ENCODE measurements at regions not wholly inside any gene's neighbourhood (a gene's known extent, or its start where the extent isn't known, plus 50 kb on each side); places are given as distances from the start of the nearest gene placed in this dataset.

DNA sequence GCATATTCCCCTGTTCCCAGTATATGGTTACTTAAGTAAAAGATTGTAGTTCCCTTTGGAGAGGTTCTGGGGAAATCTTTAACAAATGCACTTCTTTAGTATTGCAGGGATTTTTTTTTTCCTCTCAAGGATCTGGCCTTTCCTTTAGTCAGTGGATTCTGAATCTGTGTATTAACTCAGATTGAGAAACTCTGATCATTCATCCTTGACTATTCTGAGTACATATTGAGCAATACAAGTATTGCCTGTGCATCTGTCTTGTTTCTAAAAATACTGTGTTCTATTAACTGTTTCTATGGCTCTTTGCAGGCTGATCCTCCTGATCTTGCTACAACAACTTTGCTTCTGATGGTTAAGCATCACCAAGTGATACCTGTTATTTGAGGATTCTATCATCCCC, 67.8 kb upstream of the FGGY start:
- no peak overlapping the region for H3K27ac ChIP-seq (ENCODE audit: low read depth, low read length)
- DNase-seq (ENCODE audit: low read depth, low spot score) = no peak
- CTCF ChIA-PET = interaction anchor here (1.3 kb wide), 1 partner anchor 471 kb away, joined by 3 read pairs; no protein-coding TSS in a partner anchor

DNA sequence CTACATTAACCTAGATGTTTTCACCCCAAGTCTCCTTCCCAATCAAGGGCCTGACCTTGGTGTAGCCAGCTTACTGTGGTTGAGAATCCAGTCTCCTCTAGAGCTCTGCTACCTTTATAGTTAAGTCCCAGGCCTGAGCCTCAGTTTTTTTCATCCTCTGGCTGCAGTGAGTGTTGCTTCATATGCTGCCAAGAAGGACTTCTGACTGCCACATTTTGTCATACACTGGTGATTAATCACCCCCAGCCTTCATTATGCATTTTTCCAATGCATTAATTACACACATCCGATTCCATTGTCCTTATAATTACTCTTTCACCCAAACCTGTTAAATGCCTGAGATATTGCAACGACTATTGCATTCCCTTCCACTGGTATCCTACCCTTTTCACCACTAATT, 66.3 kb upstream of the FGGY start:
- Histone ChIP-seq H3K27me3 (ENCODE audit: control insufficient read depth, insufficient read depth, low read length) (no peaks in the 10 kb centered on the region), H3K9me3 (ENCODE audit: control insufficient read depth, insufficient read depth, low read length) (no peaks in the 10 kb centered on the region), H3K4me3 (ENCODE audit: low read depth, low read length) (no peak overlapping the region), H3K27ac (ENCODE audit: low read depth, low read length) (no peak overlapping the region)
- TF ChIP-seq, protein P1, sequence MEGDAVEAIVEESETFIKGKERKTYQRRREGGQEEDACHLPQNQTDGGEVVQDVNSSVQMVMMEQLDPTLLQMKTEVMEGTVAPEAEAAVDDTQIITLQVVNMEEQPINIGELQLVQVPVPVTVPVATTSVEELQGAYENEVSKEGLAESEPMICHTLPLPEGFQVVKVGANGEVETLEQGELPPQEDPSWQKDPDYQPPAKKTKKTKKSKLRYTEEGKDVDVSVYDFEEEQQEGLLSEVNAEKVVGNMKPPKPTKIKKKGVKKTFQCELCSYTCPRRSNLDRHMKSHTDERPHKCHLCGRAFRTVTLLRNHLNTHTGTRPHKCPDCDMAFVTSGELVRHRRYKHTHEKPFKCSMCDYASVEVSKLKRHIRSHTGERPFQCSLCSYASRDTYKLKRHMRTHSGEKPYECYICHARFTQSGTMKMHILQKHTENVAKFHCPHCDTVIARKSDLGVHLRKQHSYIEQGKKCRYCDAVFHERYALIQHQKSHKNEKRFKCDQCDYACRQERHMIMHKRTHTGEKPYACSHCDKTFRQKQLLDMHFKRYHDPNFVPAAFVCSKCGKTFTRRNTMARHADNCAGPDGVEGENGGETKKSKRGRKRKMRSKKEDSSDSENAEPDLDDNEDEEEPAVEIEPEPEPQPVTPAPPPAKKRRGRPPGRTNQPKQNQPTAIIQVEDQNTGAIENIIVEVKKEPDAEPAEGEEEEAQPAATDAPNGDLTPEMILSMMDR (IDR thresholded peaks at IDR 0.05; ENCODE audit: low read depth, low read length) = no peak
- ChIA-PET POLR2A (no interaction called here), CTCF (no interaction called here)
- DNase-seq (ENCODE audit: low read depth, low spot score) = no peak

More for the DNA sequence above, 67.8 kb upstream of the FGGY start:
- TF ChIP-seq, protein P1 (IDR thresholded peaks at IDR 0.05; ENCODE audit: low read depth, low read length) = no peak
- no peak overlapping the region for H3K4me3 ChIP-seq (ENCODE audit: low read depth, low read length)
- no peaks in the 10 kb centered on the region for H3K9me3 ChIP-seq (ENCODE audit: control insufficient read depth, insufficient read depth, low read length)
- POLR2A ChIA-PET = no interaction called here
- no peaks in the 10 kb centered on the region for H3K27me3 ChIP-seq (ENCODE audit: control insufficient read depth, insufficient read depth, low read length)

DNA sequence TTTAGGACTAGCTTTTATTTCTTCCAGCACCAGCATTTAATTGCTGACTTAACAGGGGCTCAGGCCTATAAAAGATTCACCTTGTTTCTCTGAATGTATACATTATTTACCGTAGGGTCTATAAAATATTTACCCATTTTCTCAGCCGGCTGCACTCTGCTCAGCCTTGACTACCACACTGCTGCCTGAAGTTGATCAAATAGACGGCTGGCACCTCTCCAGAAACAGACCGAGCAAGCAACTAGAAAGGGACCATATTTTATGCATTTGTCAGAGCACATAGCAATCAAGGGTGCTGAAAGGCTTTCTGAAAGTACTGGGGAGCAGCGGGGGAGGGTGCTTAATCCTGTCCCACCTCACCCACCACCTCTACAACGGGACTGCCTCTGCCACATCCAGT, 64.7 kb upstream of the FGGY start:
- TF ChIP-seq, protein P1 (IDR thresholded peaks at IDR 0.05; ENCODE audit: low read depth, low read length) = no peak
- H3K27ac ChIP-seq (ENCODE audit: low read depth, low read length) = no peak overlapping the region
- H3K27me3 ChIP-seq (ENCODE audit: control insufficient read depth, insufficient read depth, low read length) = no peaks in the 10 kb centered on the region
- no peak for DNase-seq (ENCODE audit: low read depth, low spot score)
- CTCF ChIA-PET = no interaction called here
- H3K4me3 ChIP-seq (ENCODE audit: low read depth, low read length) = no peak overlapping the region
- POLR2A ChIA-PET = no interaction called here
- H3K9me3 ChIP-seq (ENCODE audit: control insufficient read depth, insufficient read depth, low read length) = no peaks in the 10 kb centered on the region

DNA sequence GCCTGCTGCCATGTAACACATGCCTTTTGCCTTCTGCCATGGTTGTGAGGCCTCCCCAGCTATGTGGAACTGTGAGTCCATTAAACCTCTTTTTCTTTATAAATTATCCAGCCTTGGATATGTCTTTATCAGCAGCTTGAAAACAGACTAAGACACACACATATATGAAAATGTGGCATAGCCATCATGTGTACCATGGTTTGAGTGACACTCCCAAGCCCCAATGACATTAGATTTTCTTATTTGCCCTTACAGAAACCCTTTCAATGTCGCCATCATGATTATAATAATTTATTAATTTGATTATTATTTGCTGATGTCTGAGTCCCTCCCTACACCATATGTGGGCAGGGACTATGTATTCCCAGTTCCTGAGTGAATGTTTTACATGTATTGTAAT, 63.5 kb upstream of the FGGY start:
- DNase-seq (ENCODE audit: low read depth, low spot score) = no peak
- TF ChIP-seq, protein P1 (IDR thresholded peaks at IDR 0.05; ENCODE audit: low read depth, low read length) = no peak
- H3K27ac ChIP-seq (ENCODE audit: low read depth, low read length) = no peak overlapping the region
- H3K4me3 ChIP-seq (ENCODE audit: low read depth, low read length) = no peak overlapping the region
- H3K9me3 ChIP-seq (ENCODE audit: control insufficient read depth, insufficient read depth, low read length) = no peaks in the 10 kb centered on the region
- POLR2A ChIA-PET = no interaction called here
- CTCF ChIA-PET = no interaction called here
- H3K27me3 ChIP-seq (ENCODE audit: control insufficient read depth, insufficient read depth, low read length) = no peaks in the 10 kb centered on the region

DNA sequence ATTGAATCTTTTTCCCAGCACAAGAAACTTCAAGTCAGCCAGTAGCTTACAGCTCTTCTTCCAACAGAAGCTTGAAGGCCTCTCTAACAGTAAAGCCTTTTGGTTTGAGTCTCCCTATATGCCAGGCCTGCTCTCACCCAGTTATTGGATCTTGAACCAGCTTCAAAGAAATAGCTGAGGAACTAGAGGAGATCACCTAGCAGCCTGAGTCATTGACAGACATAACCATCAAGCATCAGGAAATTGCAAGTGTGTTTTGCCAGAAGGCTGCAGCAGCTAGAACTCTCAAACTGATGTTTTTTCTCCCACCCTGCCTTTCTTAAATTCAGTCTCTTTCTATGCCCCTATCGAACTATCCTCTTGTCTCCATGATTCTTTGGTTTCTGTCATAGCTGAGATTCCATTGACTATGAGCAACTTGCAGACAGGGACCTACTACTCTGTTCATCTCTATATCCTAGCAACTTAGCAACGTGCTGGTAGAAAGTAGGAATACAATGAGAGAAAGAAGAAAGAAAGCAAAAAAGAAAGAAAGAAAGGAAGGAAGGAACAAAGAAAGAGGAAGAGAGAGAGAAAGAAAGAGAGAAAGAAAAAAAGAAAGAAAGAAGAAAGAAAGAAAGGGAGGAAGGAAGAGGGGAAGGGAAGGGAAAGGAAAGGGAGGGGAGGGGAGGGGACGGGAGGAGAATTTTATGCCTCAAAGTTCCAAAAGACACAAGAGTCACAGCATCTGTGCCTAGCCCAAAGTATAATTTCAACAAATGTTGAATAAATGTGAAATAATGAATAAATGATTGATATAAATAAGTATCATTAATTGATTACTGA, 60.0 kb upstream of the FGGY start:
- no peak for DNase-seq (ENCODE audit: low read depth, low spot score)
- Histone ChIP-seq H3K4me3 (ENCODE audit: low read depth, low read length) (no peak overlapping the region), H3K27ac (ENCODE audit: low read depth, low read length) (no peak overlapping the region), H3K9me3 (ENCODE audit: control insufficient read depth, insufficient read depth, low read length) (no peaks in the 10 kb centered on the region), H3K27me3 (ENCODE audit: control insufficient read depth, insufficient read depth, low read length) (no peaks in the 10 kb centered on the region)
- POLR2A ChIA-PET = interaction anchor here (0.6 kb wide), 1 partner anchor 364 kb away, joined by 6 read pairs; no protein-coding TSS in a partner anchor
- TF ChIP-seq, protein P1 (IDR thresholded peaks at IDR 0.05; ENCODE audit: low read depth, low read length) = no peak
- CTCF ChIA-PET = no interaction called here

All from AG04450 (cell line).